Spleen (tissue), 7 donors: ENCODE measurements at regions not wholly inside any gene's neighbourhood (a gene's known extent, or its start where the extent isn't known, plus 50 kb on each side); places are given as distances from the start of the nearest gene placed in this dataset.

ENCODE experiments used
- POLR2A ChIP-seq, 3 donors: fragments of 450-650 bp; IDR thresholded peaks; one replicate each; pipeline ENCODE4 v1.5.1; 2017; ENCODE audit warnings: antibody characterized with exemption in 3 of 3, mild to moderate bottlenecking in 1 of 3
- POLR2AphosphoS5 ChIP-seq, 3 donors: sonication (generic); formaldehyde crosslinking; IDR thresholded peaks; one replicate each; pipeline ENCODE4 v1.5.1; 2017; ENCODE audit warnings: antibody characterized with exemption in 3 of 3
- TF ChIP-seq, protein P1 (sequence below), 11 experiments: fragments of 200-600 bp in 7 of 11; fragments of 450-650 bp in 4 of 11; sonication (generic) in 4 of 11; IDR thresholded peaks in 8 of 11; conservative IDR thresholded peaks in 3 of 11; 1 replicate in 7 of 11; 2 replicates in 4 of 11; pipeline versions ENCODE4 v1.4.0 to v1.8.0; 2016 to 2021; ENCODE audit warnings: antibody characterized with exemption in 11 of 11, inconsistent platforms in 4 of 11, mild to moderate bottlenecking in 1 of 11
- donor health status: DM: no; HTN: no; CAD: no; lungs with moderate emphysema.
- donor health status: DM: no; HTN: no; CAD: no.
- donor health status: DM: no; HTN: no; CAD: no.

DNA sequence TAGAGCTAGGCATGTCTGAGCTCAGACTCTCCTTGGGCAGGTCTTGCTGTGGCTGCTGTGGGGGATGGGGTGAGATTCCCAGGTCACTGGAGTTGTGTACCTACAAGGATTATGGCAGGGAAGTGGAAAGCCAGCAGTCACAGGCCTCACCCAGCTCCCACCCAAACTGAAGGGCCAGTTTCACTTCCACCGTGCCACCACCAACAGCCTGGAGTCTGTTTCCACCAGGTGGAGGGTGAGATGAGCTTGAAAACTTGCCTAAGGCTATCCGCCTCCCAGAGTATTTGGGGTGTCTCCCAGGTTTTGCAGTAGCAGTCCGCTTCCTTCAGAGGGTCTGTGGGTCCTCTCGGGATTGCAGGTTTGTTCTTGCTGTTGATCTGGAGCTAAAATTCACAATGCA, 327.7 kb downstream of the PTPRC start:
- TF ChIP-seq POLR2A (IDR thresholded peaks at IDR 0.05): no peak
- TF ChIP-seq, protein P1, sequence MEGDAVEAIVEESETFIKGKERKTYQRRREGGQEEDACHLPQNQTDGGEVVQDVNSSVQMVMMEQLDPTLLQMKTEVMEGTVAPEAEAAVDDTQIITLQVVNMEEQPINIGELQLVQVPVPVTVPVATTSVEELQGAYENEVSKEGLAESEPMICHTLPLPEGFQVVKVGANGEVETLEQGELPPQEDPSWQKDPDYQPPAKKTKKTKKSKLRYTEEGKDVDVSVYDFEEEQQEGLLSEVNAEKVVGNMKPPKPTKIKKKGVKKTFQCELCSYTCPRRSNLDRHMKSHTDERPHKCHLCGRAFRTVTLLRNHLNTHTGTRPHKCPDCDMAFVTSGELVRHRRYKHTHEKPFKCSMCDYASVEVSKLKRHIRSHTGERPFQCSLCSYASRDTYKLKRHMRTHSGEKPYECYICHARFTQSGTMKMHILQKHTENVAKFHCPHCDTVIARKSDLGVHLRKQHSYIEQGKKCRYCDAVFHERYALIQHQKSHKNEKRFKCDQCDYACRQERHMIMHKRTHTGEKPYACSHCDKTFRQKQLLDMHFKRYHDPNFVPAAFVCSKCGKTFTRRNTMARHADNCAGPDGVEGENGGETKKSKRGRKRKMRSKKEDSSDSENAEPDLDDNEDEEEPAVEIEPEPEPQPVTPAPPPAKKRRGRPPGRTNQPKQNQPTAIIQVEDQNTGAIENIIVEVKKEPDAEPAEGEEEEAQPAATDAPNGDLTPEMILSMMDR (IDR thresholded peaks at IDR 0.05 in 8 of 11, conservative IDR thresholded peaks at IDR 0.05 in 3 of 11): no peak
- no peak for TF ChIP-seq POLR2AphosphoS5 (IDR thresholded peaks at IDR 0.05)
